ENCODE measurements at regions not wholly inside any gene's neighbourhood (a gene's known extent, or its start where the extent isn't known, plus 50 kb on each side); places are given as distances from the start of the nearest gene placed in this dataset.

DNA sequence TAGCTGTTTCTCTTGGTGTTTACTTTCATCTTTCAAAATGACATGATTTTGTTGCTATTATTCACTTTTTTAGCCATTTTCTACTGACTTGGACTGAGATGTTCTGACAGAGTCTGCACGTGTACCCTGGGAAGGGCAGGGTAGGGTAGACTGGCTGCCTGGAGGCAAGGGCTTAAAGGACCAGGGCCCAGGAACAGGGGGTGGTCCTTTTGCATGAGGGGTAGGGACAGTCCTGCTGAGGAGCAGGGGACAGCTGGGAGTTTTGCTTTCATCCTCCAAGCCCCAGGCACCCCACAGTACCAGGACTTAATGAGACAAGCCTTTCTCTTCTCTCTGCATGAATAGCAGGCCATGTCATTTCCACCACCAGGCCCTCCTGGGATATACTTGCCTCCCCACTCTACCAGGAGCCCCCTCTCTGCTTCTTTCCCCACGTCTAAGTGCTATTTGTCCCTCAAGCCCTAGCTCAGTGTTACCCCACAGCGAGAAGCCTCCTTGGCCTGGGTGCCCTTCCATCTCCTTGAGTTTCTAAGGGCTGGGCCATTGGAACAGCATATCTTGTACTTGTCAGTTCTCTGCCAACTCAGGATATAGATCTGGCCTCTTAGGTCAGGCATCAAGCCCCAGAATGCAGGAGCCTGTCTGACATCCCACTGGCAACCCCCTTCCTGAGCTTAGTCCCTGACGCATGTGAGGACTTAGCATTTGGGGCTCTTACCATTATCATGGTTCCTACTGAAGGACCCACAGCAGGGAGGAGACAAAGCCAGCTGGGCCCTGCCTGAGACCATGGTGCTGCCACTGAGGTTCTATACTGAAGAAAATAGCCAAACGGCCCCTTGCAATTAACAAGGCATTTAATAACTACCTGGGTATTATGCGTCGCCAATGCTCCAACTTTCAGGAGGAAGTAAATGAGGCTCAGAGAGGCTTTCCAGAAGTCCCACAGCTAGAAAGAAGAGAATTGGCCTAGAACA lies 78.4 kb upstream of the UNC5B start:
- TF ChIP-seq, protein P1, sequence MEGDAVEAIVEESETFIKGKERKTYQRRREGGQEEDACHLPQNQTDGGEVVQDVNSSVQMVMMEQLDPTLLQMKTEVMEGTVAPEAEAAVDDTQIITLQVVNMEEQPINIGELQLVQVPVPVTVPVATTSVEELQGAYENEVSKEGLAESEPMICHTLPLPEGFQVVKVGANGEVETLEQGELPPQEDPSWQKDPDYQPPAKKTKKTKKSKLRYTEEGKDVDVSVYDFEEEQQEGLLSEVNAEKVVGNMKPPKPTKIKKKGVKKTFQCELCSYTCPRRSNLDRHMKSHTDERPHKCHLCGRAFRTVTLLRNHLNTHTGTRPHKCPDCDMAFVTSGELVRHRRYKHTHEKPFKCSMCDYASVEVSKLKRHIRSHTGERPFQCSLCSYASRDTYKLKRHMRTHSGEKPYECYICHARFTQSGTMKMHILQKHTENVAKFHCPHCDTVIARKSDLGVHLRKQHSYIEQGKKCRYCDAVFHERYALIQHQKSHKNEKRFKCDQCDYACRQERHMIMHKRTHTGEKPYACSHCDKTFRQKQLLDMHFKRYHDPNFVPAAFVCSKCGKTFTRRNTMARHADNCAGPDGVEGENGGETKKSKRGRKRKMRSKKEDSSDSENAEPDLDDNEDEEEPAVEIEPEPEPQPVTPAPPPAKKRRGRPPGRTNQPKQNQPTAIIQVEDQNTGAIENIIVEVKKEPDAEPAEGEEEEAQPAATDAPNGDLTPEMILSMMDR (IDR thresholded peaks at IDR 0.05; ENCODE audit: low read depth, low read length, missing control alignments): no peak
- no peak overlapping the region for H3K4me3 ChIP-seq (ENCODE audit: low read depth, low read length)
- no peak for DNase-seq (ENCODE audit: low read depth)
- in situ Hi-C loops (cut with HindIII; ENCODE audit: low sequenced_read_pairs): no loop called here

DNA sequence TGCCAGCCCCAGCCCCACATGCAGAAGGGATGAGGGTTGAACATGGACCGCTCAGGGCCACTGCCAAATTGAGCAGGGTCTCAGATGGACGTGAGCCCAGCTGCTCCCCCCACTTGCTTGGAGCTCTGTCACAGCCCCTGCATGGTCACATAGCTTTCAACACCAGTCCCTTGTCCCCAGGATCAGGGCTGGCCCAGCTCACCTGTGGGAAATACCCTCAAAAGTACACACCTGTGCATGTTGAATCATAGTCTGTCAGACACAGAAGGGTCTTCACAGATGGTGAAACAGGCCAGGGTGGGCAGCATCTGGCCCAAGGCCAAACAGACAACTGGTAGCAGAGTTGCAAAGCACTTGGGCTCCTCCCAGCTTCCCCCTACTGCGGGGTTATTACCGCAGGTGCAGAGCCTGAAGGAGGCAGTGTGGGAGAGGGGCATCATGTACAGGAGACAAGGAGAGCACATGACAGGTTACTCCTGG lies 77.6 kb upstream of the UNC5B start:
- in situ Hi-C loops (cut with HindIII; ENCODE audit: low sequenced_read_pairs): no loop called here
- TF ChIP-seq, protein P1 (IDR thresholded peaks at IDR 0.05; ENCODE audit: low read depth, low read length, missing control alignments): no peak
- H3K4me3 ChIP-seq (ENCODE audit: low read depth, low read length): no peak overlapping the region
- DNase-seq (ENCODE audit: low read depth): no peak

DNA sequence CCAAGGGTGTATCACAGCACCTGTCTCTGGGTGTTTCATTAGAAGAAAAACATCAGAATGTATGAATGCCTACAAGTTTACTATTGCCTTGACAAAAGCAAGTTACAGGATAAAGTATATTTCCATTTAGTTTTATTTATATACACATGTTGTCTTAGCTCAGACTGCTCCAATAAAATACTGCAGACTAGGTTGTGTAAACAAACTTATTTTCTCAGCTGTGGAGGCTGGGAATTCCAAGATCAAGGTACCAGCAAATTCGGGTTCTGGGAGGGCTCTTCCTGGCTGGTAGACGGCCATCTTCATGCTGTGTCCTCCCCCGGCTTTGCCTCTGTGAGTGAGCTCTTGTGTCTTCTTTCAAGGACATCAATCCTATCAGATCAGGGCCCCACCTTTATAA lies 77.1 kb upstream of the UNC5B start:
- in situ Hi-C loops (cut with HindIII; ENCODE audit: low sequenced_read_pairs): no loop called here
- H3K4me3 ChIP-seq (ENCODE audit: low read depth, low read length): no peak overlapping the region
- TF ChIP-seq, protein P1 (IDR thresholded peaks at IDR 0.05; ENCODE audit: low read depth, low read length, missing control alignments): no peak
- DNase-seq (ENCODE audit: low read depth): no peak

DNA sequence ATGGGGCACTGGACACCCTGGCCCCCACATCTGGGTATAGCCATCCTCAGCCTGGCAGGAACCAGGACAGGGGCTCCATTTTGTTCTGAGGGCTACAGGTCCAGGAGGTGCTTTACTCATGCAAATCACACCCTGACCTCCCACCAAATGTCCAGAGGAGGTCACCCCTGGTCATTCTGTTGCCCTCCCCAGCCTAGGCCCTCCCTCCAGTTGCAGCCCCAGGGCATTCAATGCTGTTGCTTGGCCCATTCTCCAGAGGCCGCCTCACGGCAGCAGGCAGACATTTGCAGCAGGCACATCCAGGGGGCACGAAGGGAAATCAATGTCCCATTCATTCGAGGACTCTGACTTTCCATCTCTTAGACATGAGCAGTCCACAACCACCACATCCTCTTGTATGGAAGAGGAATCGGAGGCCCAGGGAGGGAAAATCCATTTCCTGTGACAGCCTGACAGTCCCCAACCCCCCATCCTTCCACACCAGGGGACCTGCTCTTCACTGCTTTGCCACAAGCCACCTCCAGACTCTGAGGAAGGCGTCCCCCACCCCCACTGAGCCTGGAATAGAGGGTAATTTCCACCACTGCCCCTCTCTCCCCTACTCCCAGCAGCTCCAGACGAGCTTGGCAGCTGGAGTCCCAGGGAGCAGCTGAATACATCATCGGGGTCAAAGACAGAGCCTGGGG lies 76.2 kb upstream of the UNC5B start:
- no peak for DNase-seq (ENCODE audit: low read depth)
- in situ Hi-C loops (cut with HindIII; ENCODE audit: low sequenced_read_pairs): no loop called here
- no peak overlapping the region for H3K4me3 ChIP-seq (ENCODE audit: low read depth, low read length)
- TF ChIP-seq, protein P1 (IDR thresholded peaks at IDR 0.05; ENCODE audit: low read depth, low read length, missing control alignments): no peak

DNA sequence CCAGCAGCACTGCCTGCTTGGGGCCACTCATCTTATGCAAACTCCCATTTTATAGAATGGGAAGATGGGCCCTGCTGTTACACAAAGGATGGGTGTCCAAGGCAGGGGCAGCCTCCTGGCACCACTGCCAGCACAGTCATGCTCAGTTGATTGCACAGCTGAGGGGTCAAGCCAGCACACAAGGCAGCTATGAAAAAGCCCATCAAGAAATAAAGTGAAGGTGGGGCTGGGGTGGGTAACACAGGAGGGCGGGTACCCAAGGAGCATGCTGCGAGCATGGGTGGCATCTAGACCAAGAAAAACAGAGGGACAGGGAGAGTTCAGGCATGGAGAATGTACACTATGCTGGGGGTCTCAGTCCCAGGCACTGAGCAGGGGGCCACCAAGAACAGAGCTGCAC lies 74.7 kb upstream of the UNC5B start:
- in situ Hi-C loops (cut with HindIII; ENCODE audit: low sequenced_read_pairs): no loop called here
- TF ChIP-seq, protein P1 (IDR thresholded peaks at IDR 0.05; ENCODE audit: low read depth, low read length, missing control alignments): no peak
- no peak overlapping the region for H3K4me3 ChIP-seq (ENCODE audit: low read depth, low read length)
- no peak for DNase-seq (ENCODE audit: low read depth)

DNA sequence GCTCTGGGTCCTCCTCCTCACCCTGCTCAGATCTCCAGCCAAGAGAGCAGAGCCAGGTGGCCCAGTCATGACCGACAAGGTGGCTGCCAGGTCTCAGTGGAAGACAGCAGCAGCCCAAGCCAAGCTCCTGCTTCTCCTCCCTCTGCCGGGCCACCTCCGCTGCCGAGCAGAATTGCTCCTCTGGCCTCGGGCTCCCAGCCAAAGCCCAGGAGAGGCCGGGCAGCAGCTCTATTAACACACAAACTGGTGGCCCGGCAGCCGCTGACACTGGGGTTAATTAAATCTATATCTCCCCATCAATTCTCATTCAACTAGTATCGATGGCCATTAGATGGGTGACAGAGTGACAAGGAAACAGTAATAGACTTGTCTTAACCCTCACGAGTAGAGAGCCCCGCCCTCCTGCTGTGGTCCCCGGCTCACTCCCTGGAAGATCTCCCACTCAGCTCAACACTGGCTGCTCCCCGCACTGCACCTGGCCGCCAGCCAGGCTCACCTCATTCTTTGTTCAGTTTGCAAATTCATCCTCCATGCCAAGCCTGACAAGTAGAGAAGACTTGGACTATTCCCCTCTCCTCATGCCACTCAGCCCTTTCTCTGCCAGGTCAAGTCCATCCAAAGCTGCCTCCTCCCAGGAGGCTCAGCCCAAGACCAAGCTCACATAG lies 74.1 kb upstream of the UNC5B start:
- DNase-seq (ENCODE audit: low read depth): no peak
- in situ Hi-C loops (cut with HindIII; ENCODE audit: low sequenced_read_pairs): no loop called here
- TF ChIP-seq, protein P1 (IDR thresholded peaks at IDR 0.05; ENCODE audit: low read depth, low read length, missing control alignments): no peak
- no peak overlapping the region for H3K4me3 ChIP-seq (ENCODE audit: low read depth, low read length)

Measured in astrocyte of the cerebellum (primary cell).